ENCODE measurements at regions not wholly inside any gene's neighbourhood (a gene's known extent, or its start where the extent isn't known, plus 50 kb on each side); places are given as distances from the start of the nearest gene placed in this dataset.

GRCh38 chr2:66301022-66301766, 133.7 kb upstream of the MEIS1 start:
- H4K20me1 ChIP-seq (ENCODE audit: low read depth, low read length): no peaks in the 10 kb centered on the region
- H3K9me3 ChIP-seq (ENCODE audit: insufficient read depth, low read length): no peaks in the 10 kb centered on the region
- H3K9ac ChIP-seq (ENCODE audit: low read length): no peak overlapping the region
- H3K79me2 ChIP-seq (ENCODE audit: insufficient read depth, low read length): no peaks in the 10 kb centered on the region
- H3K27ac ChIP-seq (ENCODE audit: low read depth, low read length): no peak overlapping the region
- no peaks in the 10 kb centered on the region for H3F3A ChIP-seq (ENCODE audit: insufficient read depth)
- no peaks in the 10 kb centered on the region for H3K9me2 ChIP-seq (replicated peaks; ENCODE audit: insufficient read depth, low read length)
- H3K36me3 ChIP-seq (ENCODE audit: low read length): no peaks in the 10 kb centered on the region
- no peak overlapping the region for H2AFZ ChIP-seq (ENCODE audit: low read depth, low read length, severe bottlenecking)
- H3K4me2 ChIP-seq (ENCODE audit: low read depth, low read length, poor library complexity, severe bottlenecking): no peak overlapping the region
- no peaks in the 10 kb centered on the region for H3K27me3 ChIP-seq (ENCODE audit: low read length)
- H3K4me3 ChIP-seq (ENCODE audit: insufficient read depth, low read length, poor library complexity, severe bottlenecking): no peak overlapping the region
- no peak for TF ChIP-seq CTCF (IDR thresholded peaks at IDR 0.05; ENCODE audit: insufficient read depth, low read length, poor library complexity, severe bottlenecking)

- H3K9me2 ChIP-seq (replicated peaks; ENCODE audit: insufficient read depth, low read length): no peaks in the 10 kb centered on the region
- H3F3A ChIP-seq (ENCODE audit: insufficient read depth): no peaks in the 10 kb centered on the region
- no peak overlapping the region for H3K27ac ChIP-seq (ENCODE audit: low read depth, low read length)
- H3K4me3 ChIP-seq (ENCODE audit: insufficient read depth, low read length, poor library complexity, severe bottlenecking): no peak overlapping the region
- H3K36me3 ChIP-seq (ENCODE audit: low read length): no peaks in the 10 kb centered on the region
- no peaks in the 10 kb centered on the region for H4K20me1 ChIP-seq (ENCODE audit: low read depth, low read length)
- no peaks in the 10 kb centered on the region for H3K27me3 ChIP-seq (ENCODE audit: low read length)
- H3K9me3 ChIP-seq (ENCODE audit: insufficient read depth, low read length): no peaks in the 10 kb centered on the region
- no peak overlapping the region for H3K9ac ChIP-seq (ENCODE audit: low read length)
- no peak overlapping the region for H3K4me2 ChIP-seq (ENCODE audit: low read depth, low read length, poor library complexity, severe bottlenecking)
- no peaks in the 10 kb centered on the region for H3K79me2 ChIP-seq (ENCODE audit: insufficient read depth, low read length)
- no peak overlapping the region for H2AFZ ChIP-seq (ENCODE audit: low read depth, low read length, severe bottlenecking)
- no peak for TF ChIP-seq CTCF (IDR thresholded peaks at IDR 0.05; ENCODE audit: insufficient read depth, low read length, poor library complexity, severe bottlenecking)
- no peak for TF ChIP-seq EZH2phosphoT487 (conservative IDR thresholded peaks at IDR 0.05; ENCODE audit: low read length)
Measured at GRCh38 chr2:66283787-66284186, 151.1 kb upstream of the MEIS1 start.

- no peak overlapping the region for H3K4me2 ChIP-seq (ENCODE audit: low read depth, low read length, poor library complexity, severe bottlenecking)
- H3F3A ChIP-seq (ENCODE audit: insufficient read depth): no peaks in the 10 kb centered on the region
- H3K9ac ChIP-seq (ENCODE audit: low read length): no peak overlapping the region
- H3K27me3 ChIP-seq (ENCODE audit: low read length): no peaks in the 10 kb centered on the region
- no peak overlapping the region for H3K27ac ChIP-seq (ENCODE audit: low read depth, low read length)
- H4K20me1 ChIP-seq (ENCODE audit: low read depth, low read length): no peaks in the 10 kb centered on the region
- no peak overlapping the region for H2AFZ ChIP-seq (ENCODE audit: low read depth, low read length, severe bottlenecking)
- no peaks in the 10 kb centered on the region for H3K9me3 ChIP-seq (ENCODE audit: insufficient read depth, low read length)
- no peak overlapping the region for H3K4me3 ChIP-seq (ENCODE audit: insufficient read depth, low read length, poor library complexity, severe bottlenecking)
- TF ChIP-seq CTCF (IDR thresholded peaks at IDR 0.05; ENCODE audit: insufficient read depth, low read length, poor library complexity, severe bottlenecking) (no peak), EZH2phosphoT487 (conservative IDR thresholded peaks at IDR 0.05; ENCODE audit: low read length) (no peak)
- H3K79me2 ChIP-seq (ENCODE audit: insufficient read depth, low read length): no peaks in the 10 kb centered on the region
- H3K9me2 ChIP-seq (replicated peaks; ENCODE audit: insufficient read depth, low read length): no peaks in the 10 kb centered on the region
- H3K36me3 ChIP-seq (ENCODE audit: low read length): no peaks in the 10 kb centered on the region
Measured at GRCh38 chr2:66281980-66282379, 152.9 kb upstream of the MEIS1 start.
